ENCODE measurements at regions not wholly inside any gene's neighbourhood (a gene's known extent, or its start where the extent isn't known, plus 50 kb on each side); places are given as distances from the start of the nearest gene placed in this dataset.

GRCh38 chr7:57370739-57371098 lies 79.3 kb upstream of the ZNF716 start:
- ChIA-PET CTCF (no interaction called here), POLR2A (no interaction called here)
- no peak for DNase-seq (ENCODE audit: low read depth, low spot score)
- TF ChIP-seq SIN3A (IDR thresholded peaks at IDR 0.05; ENCODE audit: borderline replicate concordance, insufficient read depth, low read depth, low read length) (no peak), REST (IDR thresholded peaks at IDR 0.05; ENCODE audit: insufficient read depth in 1 of 2, low read depth in 2 of 2, low read length in 1 of 2) (no peak), CTCF (IDR thresholded peaks at IDR 0.05) (no peak), POLR2AphosphoS5 (IDR thresholded peaks at IDR 0.05; ENCODE audit: low read depth, low read length) (no peak), TCF7L2 (IDR thresholded peaks at IDR 0.05; ENCODE audit: low read depth, low read length) (no peak)
- Histone ChIP-seq H3K27ac (ENCODE audit: low read length) (no peak overlapping the region), H3K27me3 (ENCODE audit: control insufficient read depth, insufficient read depth, low read length) (no peaks in the 10 kb centered on the region), H3K9me3 (ENCODE audit: control insufficient read depth, insufficient read depth, low read depth, low read length) (no peaks in the 10 kb centered on the region), H3K36me3 (ENCODE audit: control insufficient read depth, insufficient read depth, low read length) (no peaks in the 10 kb centered on the region), H3K4me3 (ENCODE audit: low read depth in 2 of 2, low read length in 2 of 2) (no peak overlapping the region), H3K4me1 (ENCODE audit: control insufficient read depth, insufficient read depth, low read length) (no peaks in the 10 kb centered on the region)
- BruUV-seq (replicated peaks), result no TSS peak
- no peak for ATAC-seq
- in situ Hi-C loops (cut with HindIII; ENCODE audit: low pct_unique_long_range_greater_than_20kb, low sequenced_read_pairs) (no loop called here), intact Hi-C loops (cut with micrococcal nuclease; ENCODE audit: unreplicated experiment) (no loop called here)

- ChIA-PET CTCF (no interaction called here), POLR2A (no interaction called here)
- Histone ChIP-seq H3K4me1 (ENCODE audit: control insufficient read depth, insufficient read depth, low read length) (no peaks in the 10 kb centered on the region), H3K27ac (ENCODE audit: low read length) (no peak overlapping the region), H3K27me3 (ENCODE audit: control insufficient read depth, insufficient read depth, low read length) (no peaks in the 10 kb centered on the region), H3K36me3 (ENCODE audit: control insufficient read depth, insufficient read depth, low read length) (no peaks in the 10 kb centered on the region), H3K9me3 (ENCODE audit: control insufficient read depth, insufficient read depth, low read depth, low read length) (no peaks in the 10 kb centered on the region), H3K4me3 (ENCODE audit: low read depth in 2 of 2, low read length in 2 of 2) (no peak overlapping the region)
- ATAC-seq (no peak), DNase-seq (ENCODE audit: low read depth, low spot score) (no peak)
- TF ChIP-seq SIN3A (IDR thresholded peaks at IDR 0.05; ENCODE audit: borderline replicate concordance, insufficient read depth, low read depth, low read length), result no peak
- no peak for TF ChIP-seq TCF7L2 (IDR thresholded peaks at IDR 0.05; ENCODE audit: low read depth, low read length)
- no peak for TF ChIP-seq REST (IDR thresholded peaks at IDR 0.05; ENCODE audit: insufficient read depth in 1 of 2, low read depth in 2 of 2, low read length in 1 of 2)
- in situ Hi-C loops (cut with HindIII; ENCODE audit: low pct_unique_long_range_greater_than_20kb, low sequenced_read_pairs) (no loop called here), intact Hi-C loops (cut with micrococcal nuclease; ENCODE audit: unreplicated experiment) (no loop called here)
- BruUV-seq (replicated peaks), result no TSS peak
These were observed 74.2 kb upstream of the ZNF716 start for GRCh38 chr7:57375783-57376182.
